ENCODE measurements at regions not wholly inside any gene's neighbourhood (a gene's known extent, or its start where the extent isn't known, plus 50 kb on each side); places are given as distances from the start of the nearest gene placed in this dataset.
A peak's percentile ranks its signal among the peaks of the same experiment; 100 is the strongest.

GRCh38 chr2:136238286-136239078 is 120.5 kb upstream of the CXCR4 start:
- Histone ChIP-seq H3K27me3 (no peaks in the 10 kb centered on the region), H3K4me3 (replicated peaks in 1 of 3) (no peak overlapping the region), H3K4me1 (peaks cover 0 to 5% of the 10 kb centered on the region in 2 donors), H3K27ac (peak overlapping the region in 1 of 3 donors; percentile 59), H3K9me3 (no peaks in the 10 kb centered on the region), H3K36me3 (no peaks in the 10 kb centered on the region)
- WGBS, 2 donors = 44 to 57% methylated on average over 6 of the region's 6 CpGs
- no peak for TF ChIP-seq CTCF (IDR thresholded peaks at IDR 0.05)
- TF ChIP-seq POLR2A (IDR thresholded peaks at IDR 0.05) = no peak
- no peak for DNase-seq
- intact Hi-C loops (cut with DNase I) = no loop called here

- Histone ChIP-seq H3K4me1 (peaks cover 0 to 5% of the 10 kb centered on the region in 2 donors), H3K9me3 (no peaks in the 10 kb centered on the region), H3K4me3 (replicated peaks in 1 of 3) (no peak overlapping the region), H3K36me3 (no peaks in the 10 kb centered on the region), H3K27me3 (no peaks in the 10 kb centered on the region), H3K27ac (no peak overlapping the region)
- no peak for DNase-seq
- TF ChIP-seq CTCF (IDR thresholded peaks at IDR 0.05) (no peak), POLR2A (IDR thresholded peaks at IDR 0.05) (no peak)
- intact Hi-C loops (cut with DNase I) = no loop called here
- WGBS, 2 donors = 43 to 57% methylated on average over 3 to 4 of the region's 4 CpGs
These were observed 118.1 kb upstream of the CXCR4 start for GRCh38 chr2:136236019-136236418.

DNA sequence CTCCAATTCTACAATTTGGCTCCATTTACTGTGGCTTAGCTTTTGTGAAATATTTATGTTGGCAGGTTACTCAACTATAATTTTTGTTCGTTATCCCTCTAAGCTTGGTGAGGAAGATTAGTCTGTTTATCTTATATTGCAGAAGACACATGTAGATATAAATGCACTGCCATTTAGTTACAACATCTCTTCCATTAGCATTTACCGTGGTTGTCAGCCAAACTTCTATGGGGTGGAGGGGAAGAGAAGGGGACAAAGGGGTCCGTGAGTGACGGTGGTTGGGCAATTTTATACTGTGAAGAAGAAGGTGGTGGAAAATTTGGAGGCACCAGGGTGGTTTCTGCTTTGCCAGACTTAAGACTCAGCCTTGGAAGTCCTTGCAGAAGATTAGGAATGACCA is 117.6 kb upstream of the CXCR4 start:
- no peak overlapping the region for H3K4me3 ChIP-seq (replicated peaks in 1 of 3)
- intact Hi-C loops (cut with DNase I) = no loop called here
- WGBS, 2 donors = 69 to 87% methylated on average over 4 of the region's 4 CpGs
- no peak for DNase-seq
- H3K9me3 ChIP-seq = no peaks in the 10 kb centered on the region
- TF ChIP-seq POLR2A (IDR thresholded peaks at IDR 0.05) (no peak), CTCF (IDR thresholded peaks at IDR 0.05) (no peak)
- H3K27ac ChIP-seq = no peak overlapping the region
- no peaks in the 10 kb centered on the region for H3K27me3 ChIP-seq
- H3K4me1 ChIP-seq = peaks cover 0 to 5% of the 10 kb centered on the region in 2 donors
- no peaks in the 10 kb centered on the region for H3K36me3 ChIP-seq

DNA sequence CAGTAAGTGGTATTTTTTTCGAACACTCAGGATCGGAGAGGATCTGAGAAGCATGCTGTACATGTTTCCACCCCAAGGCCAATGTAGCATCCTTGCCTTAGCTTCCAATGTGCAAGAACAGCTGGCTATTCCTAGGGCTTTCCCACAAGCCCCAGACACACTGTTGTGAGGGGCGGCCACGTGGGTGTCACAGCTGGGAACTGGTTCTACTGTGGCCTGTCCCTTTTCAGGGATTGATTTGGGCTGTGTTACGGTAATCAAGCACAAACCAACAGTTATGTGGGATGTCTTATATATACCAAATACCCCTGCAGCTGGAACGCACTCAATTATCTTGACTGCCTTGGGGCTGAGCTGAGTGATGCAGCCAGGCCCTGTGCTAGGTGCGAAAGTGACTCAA is 116.3 kb upstream of the CXCR4 start:
- no peak overlapping the region for H3K4me3 ChIP-seq (replicated peaks in 1 of 3)
- H3K9me3 ChIP-seq = no peaks in the 10 kb centered on the region
- TF ChIP-seq POLR2A (IDR thresholded peaks at IDR 0.05) (no peak), CTCF (IDR thresholded peaks at IDR 0.05) (no peak)
- intact Hi-C loops (cut with DNase I) = no loop called here
- no peak for DNase-seq
- no peaks in the 10 kb centered on the region for H3K27me3 ChIP-seq
- H3K27ac ChIP-seq = no peak overlapping the region
- no peaks in the 10 kb centered on the region for H3K36me3 ChIP-seq
- H3K4me1 ChIP-seq = peaks cover 0 to 5% of the 10 kb centered on the region in 2 donors
- 96 to 97% methylated on average over 7 of the region's 7 CpGs for WGBS, 2 donors

GRCh38 chr2:136233298-136233697 is 115.3 kb upstream of the CXCR4 start:
- no peaks in the 10 kb centered on the region for H3K36me3 ChIP-seq
- H3K9me3 ChIP-seq = no peaks in the 10 kb centered on the region
- no peak for DNase-seq
- H3K27me3 ChIP-seq = no peaks in the 10 kb centered on the region
- no peak for TF ChIP-seq POLR2A (IDR thresholded peaks at IDR 0.05)
- no peak for TF ChIP-seq CTCF (IDR thresholded peaks at IDR 0.05)
- no peak overlapping the region for H3K4me3 ChIP-seq (replicated peaks in 1 of 3)
- peaks cover 0 to 2% of the 10 kb centered on the region in 2 donors for H3K4me1 ChIP-seq
- no peak overlapping the region for H3K27ac ChIP-seq
- intact Hi-C loops (cut with DNase I) = no loop called here

All from thyroid gland (tissue), 4 donors.